HG03095 (cell line): ENCODE measurements at regions not wholly inside any gene's neighbourhood (a gene's known extent, or its start where the extent isn't known, plus 50 kb on each side); places are given as distances from the start of the nearest gene placed in this dataset.

Experiments
- ATAC-seq: cut with Tn5 transposase; IDR thresholded peaks from one replicate; pipeline ENCODE4 v1.9.1; 2021; ENCODE audit warnings: moderate library complexity; ENCODE audit not compliant: unreplicated experiment

DNA sequence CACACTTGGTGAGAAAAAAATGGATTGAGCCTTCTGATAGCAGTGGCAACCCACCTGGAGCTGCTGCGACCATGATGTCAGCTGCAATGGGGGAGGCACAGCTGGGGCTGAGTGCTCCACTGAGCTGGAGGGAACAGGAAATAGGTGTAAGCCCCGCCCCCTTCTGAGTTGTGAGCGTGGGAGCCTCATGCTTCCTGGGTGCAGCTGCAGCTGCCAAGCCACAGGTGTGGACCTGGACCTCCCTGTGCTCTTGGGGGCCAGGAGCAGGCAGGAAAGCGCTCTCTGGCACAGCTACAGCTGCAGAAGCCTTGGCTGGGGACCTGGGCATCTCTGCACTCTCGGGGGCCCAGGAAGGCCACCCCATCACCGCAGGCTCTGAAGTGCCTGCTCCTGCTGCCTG is 970.6 kb downstream of the DCDC2C start:
- ATAC-seq = no peak

DNA sequence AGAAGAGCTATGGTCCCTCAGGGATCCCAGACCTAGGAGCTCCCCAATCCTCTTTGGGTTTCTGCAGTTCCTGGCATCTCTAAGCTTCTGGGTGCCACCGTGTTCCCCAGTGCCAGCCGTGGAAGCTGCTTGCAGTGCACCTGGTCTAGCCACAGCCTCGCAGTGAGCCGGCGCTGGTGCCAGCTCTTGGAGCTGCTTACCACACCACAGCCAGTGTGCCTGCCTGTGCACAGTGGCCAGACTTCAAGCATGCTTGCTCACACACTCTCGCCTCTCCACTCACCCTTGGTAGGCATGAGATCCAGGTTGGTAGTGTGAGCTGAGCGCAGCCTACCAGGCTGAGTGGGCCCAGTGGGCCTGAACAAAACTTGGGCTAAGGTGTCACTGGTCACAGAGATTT is 971.9 kb downstream of the DCDC2C start:
- no peak for ATAC-seq

DNA sequence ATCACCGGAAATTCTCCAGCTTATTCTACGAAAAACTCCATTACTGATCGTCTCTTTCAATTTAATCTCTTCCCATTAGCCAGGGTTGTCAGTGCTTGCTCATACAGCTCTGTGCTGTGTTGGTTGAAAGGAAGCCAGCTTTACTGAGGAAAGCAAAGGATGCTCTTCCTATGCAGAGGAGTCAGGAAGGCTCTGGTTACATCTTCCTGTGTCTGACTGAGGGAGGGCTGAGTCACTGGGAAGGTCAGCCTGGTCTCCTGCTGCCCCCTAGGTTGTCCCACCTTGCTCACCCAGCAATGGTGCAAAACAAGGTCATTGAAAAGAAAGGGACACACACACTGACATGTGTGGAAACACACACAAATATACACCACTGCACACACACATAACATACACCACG is 975.6 kb downstream of the DCDC2C start:
- ATAC-seq = no peak

DNA sequence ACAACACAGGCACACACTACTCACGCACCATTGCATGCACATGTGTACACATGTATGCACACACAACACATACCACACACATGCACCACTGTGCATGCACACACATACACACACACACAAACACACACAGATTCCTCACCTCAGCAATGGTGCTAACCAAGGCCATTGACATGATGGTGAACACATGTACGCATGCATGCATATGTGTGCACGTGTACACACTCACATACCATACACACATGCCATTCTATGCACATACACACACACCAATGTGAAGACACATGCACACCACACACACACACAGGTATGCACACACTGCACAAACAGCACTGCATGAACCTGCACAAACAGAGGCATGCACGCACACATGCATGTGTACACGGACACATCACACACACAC is 976.0 kb downstream of the DCDC2C start:
- no peak for ATAC-seq

DNA sequence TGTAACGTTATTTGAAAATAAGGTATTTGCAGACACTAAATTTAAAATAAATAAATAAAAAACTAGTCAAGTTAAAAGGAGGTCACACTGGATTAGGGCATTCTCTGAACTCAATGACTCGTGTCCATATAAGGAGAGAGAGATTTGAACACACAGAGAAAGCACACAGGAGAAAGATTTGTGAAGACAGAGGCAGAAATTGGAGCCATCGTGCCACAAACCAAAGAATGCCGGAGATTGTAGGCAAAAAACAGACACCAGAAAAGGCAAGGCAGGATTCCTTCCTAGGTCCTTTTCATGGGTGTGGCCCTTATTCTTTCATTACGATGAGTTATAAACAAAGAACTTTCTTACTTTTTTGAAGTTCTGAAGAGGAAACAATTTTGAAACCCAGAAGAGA is 981.5 kb downstream of the DCDC2C start:
- no peak for ATAC-seq

DNA sequence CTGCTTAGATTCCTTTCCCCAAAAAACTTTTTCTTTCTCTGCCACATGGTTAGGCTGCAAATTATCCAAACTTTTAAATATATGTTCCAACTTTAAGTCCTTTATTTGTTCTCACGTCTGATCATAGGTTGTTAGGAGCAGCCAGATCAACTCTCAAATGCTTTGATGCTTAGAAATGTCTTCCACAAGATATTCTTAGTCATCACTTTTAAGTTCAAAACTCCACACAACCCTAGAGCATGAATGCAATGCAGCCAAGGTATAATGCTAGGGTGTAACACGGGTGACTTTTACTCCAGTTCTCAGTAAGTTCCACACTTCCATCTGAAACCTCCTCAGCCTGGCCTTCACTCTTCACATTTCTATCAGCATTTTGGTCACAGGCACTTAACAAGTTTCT is 987.5 kb downstream of the DCDC2C start:
- no peak for ATAC-seq

DNA sequence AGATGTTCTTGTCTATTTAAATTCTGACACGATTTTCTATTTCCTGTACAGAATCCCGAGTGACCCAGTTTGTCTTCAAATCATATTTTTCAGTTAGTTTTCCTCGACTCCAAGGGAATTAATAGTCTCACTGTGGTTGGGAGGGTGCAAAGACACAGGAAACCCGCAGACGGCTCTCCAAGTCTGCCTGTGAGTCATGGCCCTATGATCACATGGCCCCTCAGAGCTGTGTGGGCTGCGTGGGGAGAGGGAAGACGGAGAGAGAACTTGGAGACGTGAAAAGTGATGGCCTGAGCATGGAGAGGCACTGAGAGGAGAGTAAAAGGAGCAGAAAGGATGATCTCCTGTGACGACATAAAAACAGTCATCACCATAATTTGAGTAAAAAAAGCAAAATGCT is 989.9 kb downstream of the DCDC2C start:
- no peak for ATAC-seq

DNA sequence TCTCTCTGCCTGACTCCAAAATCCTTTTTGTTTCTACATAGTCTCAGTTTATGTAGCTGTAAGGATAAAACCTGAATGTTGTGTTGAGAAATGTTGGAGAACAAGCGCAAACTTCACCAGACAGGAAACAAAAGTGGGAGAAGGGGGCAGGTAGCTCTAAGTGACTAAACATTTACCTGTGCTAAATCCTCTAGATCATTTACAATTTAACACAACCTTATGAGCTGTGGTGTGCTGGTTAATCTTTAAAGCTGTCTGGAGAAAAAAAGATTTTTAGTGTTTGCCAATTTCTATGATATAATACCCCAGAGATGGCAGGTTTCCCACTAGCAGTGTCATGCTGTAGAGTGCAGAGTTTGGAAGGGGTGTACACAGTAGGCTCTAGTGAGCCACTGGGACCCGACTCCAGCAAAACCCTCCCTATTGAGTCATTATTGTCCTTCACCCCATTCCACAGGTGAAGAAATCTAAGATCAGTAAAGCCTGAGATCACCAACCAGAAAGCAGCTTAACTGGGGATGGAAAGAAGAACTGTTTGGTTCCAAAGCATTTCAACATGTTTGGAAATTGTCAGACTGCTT is 992.0 kb downstream of the DCDC2C start:
- ATAC-seq = no peak

DNA sequence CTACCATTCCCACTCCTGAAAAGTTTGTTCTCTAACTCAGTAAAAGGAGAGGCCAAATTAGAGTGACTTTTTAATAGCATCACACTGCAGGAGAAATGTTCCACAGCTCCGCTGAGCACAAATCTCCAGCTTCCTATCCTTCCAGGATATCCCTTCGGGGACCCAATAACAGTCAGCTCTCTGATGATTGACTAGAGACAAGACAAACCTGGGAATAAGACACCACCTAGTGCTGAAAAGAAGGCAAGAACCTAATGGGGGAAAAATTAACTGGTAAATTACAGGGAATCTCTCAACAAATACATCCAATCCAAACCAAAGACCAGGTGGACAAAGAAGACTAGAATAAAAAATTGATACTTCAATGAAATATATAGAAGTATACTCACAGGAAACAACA is 977.1 kb upstream of the SOX11 start:
- ATAC-seq = no peak

DNA sequence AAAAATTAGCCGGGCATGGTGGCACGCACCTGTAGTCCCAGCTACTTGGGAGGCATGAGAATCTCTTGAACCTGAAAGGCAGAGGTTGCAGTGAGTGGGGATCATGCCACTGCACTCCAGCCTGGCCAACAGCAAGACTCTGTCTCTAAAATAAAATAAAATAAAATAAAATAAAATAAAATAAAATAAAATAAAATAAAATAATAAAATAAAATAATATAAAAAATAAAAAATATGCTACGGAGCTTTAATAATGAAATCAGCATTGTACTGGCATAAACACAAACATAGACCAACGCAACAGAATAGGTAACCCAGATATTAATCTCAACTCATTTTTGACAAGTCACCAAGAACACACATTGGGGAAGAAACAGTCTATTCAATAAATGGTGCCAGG is 973.4 kb upstream of the SOX11 start:
- ATAC-seq = no peak

DNA sequence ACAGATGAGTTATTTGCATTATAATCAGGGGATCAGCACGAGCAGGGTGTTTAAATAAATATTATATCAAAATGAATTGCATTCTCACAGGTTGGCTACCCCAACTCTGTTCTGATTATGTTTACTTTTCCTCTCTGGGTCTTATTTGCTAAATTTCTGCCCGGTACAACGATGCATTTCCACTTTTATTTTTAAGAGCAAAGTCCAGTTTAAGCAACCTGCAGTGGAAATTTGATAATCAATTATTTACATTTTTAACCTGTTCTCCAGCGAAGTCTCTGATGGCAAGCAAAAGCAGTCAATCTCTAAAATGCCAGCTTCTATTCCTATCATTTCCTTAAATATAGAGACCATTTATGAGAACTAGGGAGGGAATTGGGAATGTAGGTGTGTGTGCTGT is 966.6 kb upstream of the SOX11 start:
- ATAC-seq = no peak

DNA sequence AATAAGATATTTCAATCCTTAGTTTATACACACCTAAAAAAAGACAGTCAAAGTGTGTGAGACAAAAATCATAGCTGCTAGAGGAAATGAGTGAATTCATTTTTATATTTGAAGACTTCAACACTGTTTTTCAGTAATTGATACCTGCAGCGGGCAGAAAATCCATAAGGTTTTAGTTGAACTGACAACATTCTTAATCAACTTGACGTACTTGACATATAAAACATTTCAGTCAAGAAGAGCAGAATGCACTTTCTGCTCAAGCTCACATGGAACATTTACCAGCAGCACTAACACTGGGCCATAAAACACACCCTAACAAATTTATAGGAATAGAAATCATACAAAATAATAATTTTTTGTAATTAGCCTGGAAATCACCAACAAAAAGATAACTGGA is 959.6 kb upstream of the SOX11 start:
- no peak for ATAC-seq

DNA sequence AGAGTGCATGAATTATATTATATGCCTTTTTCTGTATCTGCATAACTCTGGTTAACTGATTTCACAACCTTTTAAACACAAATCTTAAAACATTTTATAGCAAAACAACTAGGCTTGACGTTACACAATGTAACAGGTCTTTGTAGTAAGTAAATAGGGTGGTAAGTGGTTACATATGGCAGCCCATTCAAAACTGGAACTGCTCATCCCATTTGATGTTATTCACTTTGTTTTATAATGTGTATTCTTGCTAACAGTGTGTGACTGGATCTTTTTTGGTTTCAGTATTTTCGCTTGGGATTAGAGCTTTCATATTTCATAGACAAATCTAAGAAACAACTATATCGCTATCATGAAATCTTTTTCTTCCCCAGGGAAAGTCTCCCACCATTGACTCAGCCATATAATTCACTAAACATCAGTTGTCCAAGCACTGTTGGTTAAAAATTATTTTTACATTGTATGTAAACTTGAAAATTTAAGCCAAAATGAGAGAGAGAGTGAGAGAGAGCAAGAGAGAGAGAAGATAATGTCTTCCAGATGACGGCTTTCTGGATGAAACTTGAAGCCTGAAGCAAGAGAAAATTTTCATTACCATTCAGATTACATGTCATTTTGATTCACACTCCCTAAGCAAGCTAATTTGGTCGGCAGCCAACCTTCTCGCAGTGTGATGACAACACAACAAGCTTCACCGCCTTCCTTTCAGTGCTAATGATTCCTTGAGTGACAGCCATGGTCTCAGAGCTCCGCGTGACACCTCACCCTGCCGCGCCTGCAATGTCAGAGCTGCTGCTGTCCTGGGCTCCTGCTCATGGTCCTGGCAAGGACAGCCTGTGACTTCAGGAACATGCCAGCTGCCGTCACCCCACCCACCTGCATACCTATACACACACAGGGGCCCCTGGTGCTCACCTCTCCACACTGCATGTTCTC is 946.9 kb upstream of the SOX11 start:
- ATAC-seq = no peak

DNA sequence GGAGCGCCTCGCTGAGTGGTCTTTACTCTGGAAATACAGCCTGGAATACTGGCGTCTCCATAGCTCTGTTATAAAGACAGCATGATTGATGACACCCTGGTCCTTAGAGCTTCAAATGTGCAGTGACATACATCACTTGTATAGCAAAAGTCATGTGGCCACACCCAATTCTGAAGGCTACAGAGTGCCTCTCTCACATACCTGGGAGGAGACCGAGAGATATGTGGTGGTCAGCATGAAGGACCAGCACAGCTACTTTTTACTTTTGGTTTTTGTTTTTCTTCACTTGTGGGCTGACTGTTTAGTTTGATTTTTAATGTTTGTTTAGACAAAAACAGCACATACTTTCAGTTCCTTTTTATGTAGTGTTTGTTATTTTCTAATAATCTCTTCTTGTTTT is 938.5 kb upstream of the SOX11 start:
- no peak for ATAC-seq

DNA sequence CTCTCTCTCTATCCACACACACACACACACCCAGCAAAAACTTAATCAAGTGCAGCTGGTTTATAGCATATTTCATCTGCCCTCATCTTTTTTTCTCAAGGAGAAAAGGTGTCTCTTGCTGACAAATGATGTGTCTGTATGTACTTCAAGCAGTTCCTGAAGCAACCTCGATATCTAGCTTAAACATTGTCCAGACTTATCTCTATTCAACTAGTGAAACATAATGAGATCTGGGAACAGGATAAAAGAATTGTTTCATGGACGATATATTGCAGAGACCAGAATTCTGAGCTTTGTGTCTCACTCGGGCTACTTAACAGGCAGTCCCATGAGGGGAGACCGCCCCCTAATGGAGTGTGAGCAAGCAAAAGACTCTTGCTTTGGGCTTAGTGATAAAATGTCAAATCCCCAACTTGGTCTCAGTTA is 929.2 kb upstream of the SOX11 start:
- ATAC-seq = no peak

DNA sequence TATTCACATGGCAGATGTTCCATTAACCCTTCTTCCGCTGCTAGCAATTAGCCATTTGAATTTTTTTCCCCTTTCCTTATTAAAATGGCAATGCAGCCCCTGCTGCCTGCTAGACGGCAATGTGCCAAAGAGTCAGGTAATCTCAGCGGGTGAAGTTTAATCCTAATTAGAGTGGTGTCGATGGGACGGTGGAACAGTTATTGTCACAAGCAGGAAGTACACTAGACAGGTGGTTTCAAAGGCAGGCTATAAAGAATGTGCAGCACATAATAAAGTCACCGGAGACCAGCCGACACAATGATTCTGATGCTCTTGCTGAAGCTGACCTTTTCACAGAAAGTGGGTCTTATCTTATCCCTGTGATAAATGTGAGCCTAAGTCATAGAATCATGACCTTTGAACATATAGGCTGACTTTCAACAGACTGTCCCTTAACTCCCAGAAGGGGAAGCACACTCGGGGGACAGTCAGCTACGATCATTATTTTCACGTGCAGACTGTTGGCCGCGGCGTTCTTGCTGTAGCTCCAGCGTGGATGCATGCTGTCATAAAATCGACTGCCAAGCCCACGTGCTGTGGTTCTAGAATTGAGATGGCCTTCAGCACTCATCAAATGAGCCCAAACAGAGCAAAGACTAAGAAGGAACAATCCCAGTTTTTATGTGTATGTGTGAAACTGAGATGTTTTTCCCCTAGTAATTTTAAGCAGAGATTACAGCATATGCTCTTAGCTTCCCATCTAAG is 926.2 kb upstream of the SOX11 start:
- no peak for ATAC-seq

DNA sequence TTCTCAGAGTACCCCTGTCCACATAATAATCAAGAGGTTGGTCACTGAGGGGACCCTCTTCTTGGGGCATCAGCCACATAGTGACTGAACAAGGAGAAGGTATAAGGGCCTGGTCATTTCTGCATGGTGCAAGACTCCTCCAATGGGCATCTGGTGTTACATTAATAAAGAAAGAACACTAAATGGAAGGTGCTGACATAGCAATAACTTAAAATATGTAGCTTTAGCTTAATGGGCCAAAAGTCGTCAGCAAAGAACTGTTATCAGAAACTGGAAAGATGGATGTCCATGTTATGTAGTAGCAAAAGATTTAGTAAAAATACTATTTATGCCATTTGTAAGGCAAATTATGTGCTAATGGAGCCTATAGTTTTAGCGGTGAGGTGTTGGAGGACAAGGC is 916.5 kb upstream of the SOX11 start:
- ATAC-seq = no peak

DNA sequence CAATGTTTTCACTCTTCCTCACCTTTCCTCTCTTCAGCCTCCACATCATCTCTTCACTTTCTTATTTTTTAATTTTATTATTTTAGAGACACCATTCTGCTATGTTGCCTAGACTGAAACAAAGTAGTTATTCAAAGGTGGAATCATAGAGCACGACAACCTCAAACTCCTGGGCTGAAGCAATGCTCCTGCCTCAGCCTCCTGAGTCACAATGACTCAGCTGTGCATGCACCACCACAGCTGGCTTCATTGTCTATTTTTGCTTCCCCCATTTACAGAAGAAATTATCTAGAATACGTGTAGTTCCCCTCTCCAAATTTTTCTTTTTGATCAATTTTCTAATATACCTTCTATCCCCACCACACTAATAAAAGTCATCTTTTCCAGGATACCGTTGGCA is 911.5 kb upstream of the SOX11 start:
- ATAC-seq = no peak

DNA sequence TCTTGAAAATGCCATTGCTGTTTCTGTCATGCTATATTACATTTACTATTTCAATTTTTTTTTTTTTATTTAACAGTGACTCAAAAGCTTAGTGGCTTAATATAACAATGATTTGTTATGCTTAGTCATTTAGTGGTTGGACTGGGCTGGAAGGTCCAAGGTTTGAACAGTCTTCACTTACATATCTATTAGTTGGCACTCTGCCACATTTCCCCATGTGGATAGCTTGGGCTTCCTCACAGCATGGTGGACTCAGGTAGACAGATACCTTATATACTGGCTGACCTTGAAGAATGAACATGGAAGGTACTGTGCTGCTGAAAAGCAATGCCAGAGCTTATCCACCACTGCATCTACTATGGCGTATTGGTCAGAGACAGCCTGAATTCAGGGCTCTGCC is 909.5 kb upstream of the SOX11 start:
- ATAC-seq = no peak

DNA sequence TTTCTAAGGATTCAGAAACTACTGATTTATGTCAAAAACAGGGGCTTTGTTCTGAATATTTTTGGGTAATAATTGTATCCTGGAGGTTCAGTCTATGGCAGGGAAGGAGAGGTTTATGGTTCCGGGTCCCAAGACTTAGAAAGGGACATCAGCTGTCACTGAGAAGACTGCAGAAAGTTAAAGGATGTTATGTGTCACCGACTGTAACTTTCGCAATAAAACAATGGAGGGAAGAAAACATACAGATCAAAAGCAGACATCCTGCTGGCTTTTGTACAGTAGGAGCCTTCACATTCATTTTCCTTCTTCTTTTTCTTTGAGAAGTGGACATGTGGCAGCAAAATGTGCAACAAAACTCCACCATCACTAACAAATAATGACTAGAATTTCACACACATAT is 900.7 kb upstream of the SOX11 start:
- ATAC-seq = no peak

DNA sequence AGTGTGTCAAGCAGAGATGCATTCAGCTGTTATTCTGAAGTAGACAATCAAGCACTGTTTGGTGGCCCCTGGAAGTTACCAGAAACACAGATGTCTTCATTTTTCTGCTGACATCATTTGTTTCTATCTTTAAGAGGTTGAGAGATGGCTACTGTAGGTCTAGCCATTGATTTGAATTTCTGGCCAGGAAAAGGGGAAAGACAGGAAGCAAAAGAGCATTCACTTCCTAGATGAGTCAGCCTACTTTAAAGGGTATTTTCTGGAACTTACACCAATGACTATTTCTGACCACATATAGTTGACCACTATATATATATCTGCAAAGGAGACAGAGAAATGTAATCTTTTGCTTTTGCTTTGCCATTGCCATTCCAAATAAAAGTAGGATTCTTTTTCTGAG is 900.1 kb upstream of the SOX11 start:
- ATAC-seq = no peak

DNA sequence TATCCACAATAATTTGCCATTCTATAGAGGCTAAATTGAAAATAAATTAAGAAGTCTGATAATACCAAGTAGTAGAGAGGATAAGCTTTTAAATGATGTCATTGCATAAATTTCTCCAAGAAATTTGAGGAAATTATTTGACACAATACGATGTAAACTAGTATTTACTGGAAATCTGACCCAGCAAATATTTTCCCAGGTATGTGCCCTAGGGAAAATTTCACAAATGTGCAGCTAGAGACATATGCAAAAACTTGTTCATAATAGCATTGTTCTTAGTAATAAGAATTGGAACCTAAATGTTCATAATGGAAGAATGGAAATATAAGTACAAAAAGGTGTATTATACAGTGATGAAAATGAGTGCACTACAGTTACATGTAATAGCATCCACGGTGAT is 888.8 kb upstream of the SOX11 start:
- no peak for ATAC-seq
